Breast epithelium (tissue), 3 donors: ENCODE measurements at regions not wholly inside any gene's neighbourhood (a gene's known extent, or its start where the extent isn't known, plus 50 kb on each side); places are given as distances from the start of the nearest gene placed in this dataset.

Experiments used
- CTCF ChIP-seq, 3 donors: fragments of 450-650 bp; IDR thresholded peaks; one replicate each; pipeline ENCODE4 v1.5.1; 2016 to 2017; ENCODE audit warnings: antibody characterized with exemption in 3 of 3, mild to moderate bottlenecking in 3 of 3, moderate library complexity in 3 of 3
- POLR2A ChIP-seq: fragments of 450-650 bp; IDR thresholded peaks from one replicate; pipeline ENCODE4 v1.6.1; 2016; ENCODE audit warnings: antibody characterized with exemption, mild to moderate bottlenecking, moderate library complexity

- TF ChIP-seq CTCF (IDR thresholded peaks at IDR 0.05), result no peak
- TF ChIP-seq POLR2A, result no peak
These were observed 337.0 kb upstream of the NCAM2 start for GRCh38 chr21:20661246-20661645.
